GM19395 (cell line): ENCODE measurements at regions not wholly inside any gene's neighbourhood (a gene's known extent, or its start where the extent isn't known, plus 50 kb on each side); places are given as distances from the start of the nearest gene placed in this dataset.
A peak's percentile ranks its signal among the peaks of the same experiment; 100 is the strongest.
"Not testable (repeated sequence)": the region's sequence is repeated elsewhere in the genome, so short reads cannot be mapped to it uniquely, and the experiment has no call there.

Experiments
- ATAC-seq: cut with Tn5 transposase; IDR thresholded peaks from one replicate; pipeline ENCODE4 v1.9.1; 2021; ENCODE audit warnings: mild to moderate bottlenecking, moderate library complexity; ENCODE audit not compliant: unreplicated experiment

- ATAC-seq = not testable (repeated sequence)
Observed at GRCh38 chr1:144516172-144516571, 54.7 kb upstream of the NBPF15 start.

- not testable (repeated sequence) for ATAC-seq
Observed at GRCh38 chr1:144516906-144517305, 55.4 kb upstream of the NBPF15 start.

GRCh38 chr1:144518439-144518838 lies 57.0 kb upstream of the NBPF15 start:
- not testable (repeated sequence) for ATAC-seq

- ATAC-seq = not testable (repeated sequence)
Observed at GRCh38 chr1:144519528-144520189, 58.2 kb upstream of the NBPF15 start.

- peak; percentile 94 for ATAC-seq
Observed at GRCh38 chr1:144523661-144524407, 62.4 kb upstream of the NBPF15 start.

- ATAC-seq = not testable (repeated sequence)
Observed at GRCh38 chr1:144532156-144532607, 60.5 kb upstream of the PPIAL4F start.

GRCh38 chr1:144533480-144533879 lies 59.2 kb upstream of the PPIAL4F start:
- not testable (repeated sequence) for ATAC-seq

GRCh38 chr1:144534286-144534685 lies 58.4 kb upstream of the PPIAL4F start:
- ATAC-seq = not testable (repeated sequence)

GRCh38 chr1:144536677-144537076 lies 56.0 kb upstream of the PPIAL4F start:
- not testable (repeated sequence) for ATAC-seq

GRCh38 chr1:144537234-144537633 lies 55.5 kb upstream of the PPIAL4F start:
- not testable (repeated sequence) for ATAC-seq

- not testable (repeated sequence) for ATAC-seq
Observed at GRCh38 chr1:144538736-144539135, 54.0 kb upstream of the PPIAL4F start.

GRCh38 chr1:144539191-144539960 lies 53.3 kb upstream of the PPIAL4F start:
- ATAC-seq = not testable (repeated sequence)
